GM12878 (cell line): ENCODE measurements at regions not wholly inside any gene's neighbourhood (a gene's known extent, or its start where the extent isn't known, plus 50 kb on each side); places are given as distances from the start of the nearest gene placed in this dataset.

Experiments
- ATF7 ChIP-seq: fragments of 450-650 bp; IDR thresholded peaks from 2 replicates; pipeline ENCODE4 v1.6.1; 2016; ENCODE audit warnings: low read depth, mild to moderate bottlenecking
- CBX5 ChIP-seq: sonication (generic); IDR thresholded peaks from 2 replicates; pipeline ENCODE4 v1.6.1; 2016; ENCODE audit warnings: low read depth, moderate library complexity, mild to moderate bottlenecking, inconsistent platforms
- EZH2 ChIP-seq: IDR thresholded peaks from 2 replicates; pipeline ENCODE4 v1.6.1; 2012; ENCODE audit warnings: low read depth, mild to moderate bottlenecking, control low read depth, inconsistent platforms, low read length, borderline replicate concordance; ENCODE audit not compliant: control insufficient read depth
- FOS ChIP-seq: IDR thresholded peaks from 3 replicates; pipeline ENCODE4 v1.6.1; 2011; ENCODE audit warnings: borderline replicate concordance; ENCODE audit not compliant: insufficient read length; ENCODE audit errors: extremely low read depth
- HDAC2 ChIP-seq: fragments of 200-600 bp; sonication (generic); IDR thresholded peaks from 2 replicates; pipeline ENCODE4 v1.6.1; 2017
- NFIC ChIP-seq: IDR thresholded peaks from 2 replicates; pipeline ENCODE4 v1.6.1; 2012; ENCODE audit warnings: low read depth, mild to moderate bottlenecking, inconsistent platforms, low read length, moderate library complexity
- NKRF ChIP-seq: fragments of 450-650 bp; conservative IDR thresholded peaks from 2 replicates; pipeline ENCODE4 v1.6.1; 2017; ENCODE audit warnings: mild to moderate bottlenecking, moderate library complexity
- PML ChIP-seq: IDR thresholded peaks from 2 replicates; pipeline ENCODE4 v1.6.1; 2012; ENCODE audit warnings: low read length, inconsistent platforms
- POLR2AphosphoS5 ChIP-seq: IDR thresholded peaks from 2 replicates; pipeline ENCODE4 v1.6.1; 2011; ENCODE audit warnings: mild to moderate bottlenecking, low read length, inconsistent platforms
- POU2F2 ChIP-seq: IDR thresholded peaks from 3 replicates; pipeline ENCODE4 v1.6.1; 2011; ENCODE audit warnings: low read depth, mild to moderate bottlenecking, low read length, borderline replicate concordance
- RUNX3 ChIP-seq: IDR thresholded peaks from 2 replicates; pipeline ENCODE4 v1.6.1; 2012; ENCODE audit warnings: low read length, inconsistent platforms
- SIX5 ChIP-seq: IDR thresholded peaks from 2 replicates; pipeline ENCODE4 v1.6.1; 2011; ENCODE audit warnings: mild to moderate bottlenecking, low read depth, low read length, moderate library complexity; ENCODE audit not compliant: severe bottlenecking
- SMAD5 ChIP-seq: IDR thresholded peaks from 2 replicates; pipeline ENCODE4 v1.6.1; 2016; ENCODE audit warnings: antibody characterized with exemption, low read depth
- SMARCA5 ChIP-seq: fragments of 450-650 bp; IDR thresholded peaks from 2 replicates; pipeline ENCODE4 v1.6.1; 2017; ENCODE audit warnings: mild to moderate bottlenecking
- SPI1 ChIP-seq: IDR thresholded peaks from 2 replicates; pipeline ENCODE4 v1.6.1; 2011; ENCODE audit warnings: low read depth, mild to moderate bottlenecking, low read length, moderate library complexity, borderline replicate concordance; ENCODE audit not compliant: insufficient read depth
- STAT3 ChIP-seq: IDR thresholded peaks from 2 replicates; pipeline ENCODE4 v1.6.1; 2011; ENCODE audit warnings: low read depth, low read length, improper control_type of control experiment
- YBX1 ChIP-seq: fragments of 450-650 bp; IDR thresholded peaks from 2 replicates; pipeline ENCODE4 v1.6.1; 2016; ENCODE audit warnings: antibody characterized with exemption
- YY1 ChIP-seq: IDR thresholded peaks from 2 replicates; pipeline ENCODE4 v1.6.1; 2011; ENCODE audit warnings: low read depth, mild to moderate bottlenecking, low read length
- ZNF217 ChIP-seq: fragments of 450-650 bp; IDR thresholded peaks from 2 replicates; pipeline ENCODE4 v1.6.1; 2017; ENCODE audit warnings: antibody characterized with exemption, mild to moderate bottlenecking
- ZSCAN29 ChIP-seq: fragments of 450-650 bp; IDR thresholded peaks from 2 replicates; pipeline ENCODE4 v1.6.1; 2017; ENCODE audit warnings: mild to moderate bottlenecking, moderate library complexity
- ZZZ3 ChIP-seq: IDR thresholded peaks from 2 replicates; pipeline ENCODE4 v1.6.1; 2011; ENCODE audit warnings: low read depth; ENCODE audit not compliant: control insufficient read depth, insufficient read length
- TF ChIP-seq, protein P1 (sequence below): fragments of 450-650 bp; IDR thresholded peaks from 2 replicates; pipeline ENCODE4 v1.6.1; 2017; ENCODE audit warnings: antibody characterized with exemption, mild to moderate bottlenecking, moderate library complexity
- TF ChIP-seq, protein P2 (sequence below): fragments of 450-650 bp; IDR thresholded peaks from 2 replicates; pipeline ENCODE4 v1.6.1; 2017; ENCODE audit warnings: mild to moderate bottlenecking
- TF ChIP-seq, protein P3 (sequence below): IDR thresholded peaks from 2 replicates; pipeline ENCODE4 v1.6.1; 2011; ENCODE audit warnings: borderline replicate concordance, low read depth, mild to moderate bottlenecking, moderate library complexity, low read length; ENCODE audit not compliant: insufficient read depth, poor library complexity, severe bottlenecking

DNA sequence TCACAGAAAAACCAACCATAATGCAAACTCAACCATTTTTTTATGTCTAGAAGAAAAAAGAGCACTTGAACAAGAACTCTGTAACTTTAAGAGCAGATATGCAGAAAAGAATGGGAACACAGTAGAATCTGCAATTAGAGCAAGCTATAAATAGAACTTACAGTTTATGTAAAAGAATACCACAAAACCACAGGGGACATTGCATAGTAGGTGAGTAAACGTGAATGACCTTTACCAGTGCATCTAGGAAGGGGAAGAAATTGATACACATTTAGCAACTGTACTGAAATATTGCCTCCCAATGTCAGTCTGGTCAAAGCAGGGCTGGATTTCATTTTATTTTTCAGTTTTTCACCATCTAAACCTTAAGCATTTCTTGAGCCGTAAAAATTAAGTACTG is 242.2 kb upstream of the EDNRB start (continued):
- TF ChIP-seq, protein P1, sequence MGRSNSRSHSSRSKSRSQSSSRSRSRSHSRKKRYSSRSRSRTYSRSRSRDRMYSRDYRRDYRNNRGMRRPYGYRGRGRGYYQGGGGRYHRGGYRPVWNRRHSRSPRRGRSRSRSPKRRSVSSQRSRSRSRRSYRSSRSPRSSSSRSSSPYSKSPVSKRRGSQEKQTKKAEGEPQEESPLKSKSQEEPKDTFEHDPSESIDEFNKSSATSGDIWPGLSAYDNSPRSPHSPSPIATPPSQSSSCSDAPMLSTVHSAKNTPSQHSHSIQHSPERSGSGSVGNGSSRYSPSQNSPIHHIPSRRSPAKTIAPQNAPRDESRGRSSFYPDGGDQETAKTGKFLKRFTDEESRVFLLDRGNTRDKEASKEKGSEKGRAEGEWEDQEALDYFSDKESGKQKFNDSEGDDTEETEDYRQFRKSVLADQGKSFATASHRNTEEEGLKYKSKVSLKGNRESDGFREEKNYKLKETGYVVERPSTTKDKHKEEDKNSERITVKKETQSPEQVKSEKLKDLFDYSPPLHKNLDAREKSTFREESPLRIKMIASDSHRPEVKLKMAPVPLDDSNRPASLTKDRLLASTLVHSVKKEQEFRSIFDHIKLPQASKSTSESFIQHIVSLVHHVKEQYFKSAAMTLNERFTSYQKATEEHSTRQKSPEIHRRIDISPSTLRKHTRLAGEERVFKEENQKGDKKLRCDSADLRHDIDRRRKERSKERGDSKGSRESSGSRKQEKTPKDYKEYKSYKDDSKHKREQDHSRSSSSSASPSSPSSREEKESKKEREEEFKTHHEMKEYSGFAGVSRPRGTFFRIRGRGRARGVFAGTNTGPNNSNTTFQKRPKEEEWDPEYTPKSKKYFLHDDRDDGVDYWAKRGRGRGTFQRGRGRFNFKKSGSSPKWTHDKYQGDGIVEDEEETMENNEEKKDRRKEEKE, result no peak
- TF ChIP-seq YY1 (no peak), EZH2 (no peak), SPI1 (no peak), ZZZ3 (no peak), YBX1 (no peak), SMARCA5 (no peak), STAT3 (no peak), SMAD5 (no peak), HDAC2 (no peak), RUNX3 (peak; percentile 79), POU2F2 (no peak), ZNF217 (peak; percentile 57; the same call in 1 of the 2 replicates), NFIC (no peak), SIX5 (no peak), NKRF (no peak), PML (no peak), ATF7 (no peak), FOS (no peak), POLR2AphosphoS5 (no peak), ZSCAN29 (no peak), CBX5 (no peak)
- TF ChIP-seq, protein P2, sequence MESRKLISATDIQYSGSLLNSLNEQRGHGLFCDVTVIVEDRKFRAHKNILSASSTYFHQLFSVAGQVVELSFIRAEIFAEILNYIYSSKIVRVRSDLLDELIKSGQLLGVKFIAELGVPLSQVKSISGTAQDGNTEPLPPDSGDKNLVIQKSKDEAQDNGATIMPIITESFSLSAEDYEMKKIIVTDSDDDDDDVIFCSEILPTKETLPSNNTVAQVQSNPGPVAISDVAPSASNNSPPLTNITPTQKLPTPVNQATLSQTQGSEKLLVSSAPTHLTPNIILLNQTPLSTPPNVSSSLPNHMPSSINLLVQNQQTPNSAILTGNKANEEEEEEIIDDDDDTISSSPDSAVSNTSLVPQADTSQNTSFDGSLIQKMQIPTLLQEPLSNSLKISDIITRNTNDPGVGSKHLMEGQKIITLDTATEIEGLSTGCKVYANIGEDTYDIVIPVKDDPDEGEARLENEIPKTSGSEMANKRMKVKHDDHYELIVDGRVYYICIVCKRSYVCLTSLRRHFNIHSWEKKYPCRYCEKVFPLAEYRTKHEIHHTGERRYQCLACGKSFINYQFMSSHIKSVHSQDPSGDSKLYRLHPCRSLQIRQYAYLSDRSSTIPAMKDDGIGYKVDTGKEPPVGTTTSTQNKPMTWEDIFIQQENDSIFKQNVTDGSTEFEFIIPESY, result no peak
- TF ChIP-seq, protein P3, sequence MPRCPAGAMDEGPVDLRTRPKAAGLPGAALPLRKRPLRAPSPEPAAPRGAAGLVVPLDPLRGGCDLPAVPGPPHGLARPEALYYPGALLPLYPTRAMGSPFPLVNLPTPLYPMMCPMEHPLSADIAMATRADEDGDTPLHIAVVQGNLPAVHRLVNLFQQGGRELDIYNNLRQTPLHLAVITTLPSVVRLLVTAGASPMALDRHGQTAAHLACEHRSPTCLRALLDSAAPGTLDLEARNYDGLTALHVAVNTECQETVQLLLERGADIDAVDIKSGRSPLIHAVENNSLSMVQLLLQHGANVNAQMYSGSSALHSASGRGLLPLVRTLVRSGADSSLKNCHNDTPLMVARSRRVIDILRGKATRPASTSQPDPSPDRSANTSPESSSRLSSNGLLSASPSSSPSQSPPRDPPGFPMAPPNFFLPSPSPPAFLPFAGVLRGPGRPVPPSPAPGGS, result no peak
